Spleen (tissue), 7 donors: ENCODE measurements at regions not wholly inside any gene's neighbourhood (a gene's known extent, or its start where the extent isn't known, plus 50 kb on each side); places are given as distances from the start of the nearest gene placed in this dataset.

Source experiments
- CTCF ChIP-seq, 11 experiments: fragments of 200-600 bp in 7 of 11; fragments of 450-650 bp in 4 of 11; sonication (generic) in 4 of 11; IDR thresholded peaks in 8 of 11; conservative IDR thresholded peaks in 3 of 11; 1 replicate in 7 of 11; 2 replicates in 4 of 11; pipeline versions ENCODE4 v1.4.0 to v1.8.0; 2016 to 2021; ENCODE audit warnings: antibody characterized with exemption in 11 of 11, inconsistent platforms in 4 of 11, mild to moderate bottlenecking in 1 of 11
- POLR2A ChIP-seq, 3 donors: fragments of 450-650 bp; IDR thresholded peaks; one replicate each; pipeline ENCODE4 v1.5.1; 2017; ENCODE audit warnings: antibody characterized with exemption in 3 of 3, mild to moderate bottlenecking in 1 of 3
- donor health status: DM: no; HTN: no; CAD: no; lungs with moderate emphysema.
- donor health status: DM: no; HTN: no; CAD: no.
- donor health status: DM: no; HTN: no; CAD: no.

GRCh38 chr20:19937218-19937617 lies 79.9 kb upstream of the NAA20 start:
- TF ChIP-seq CTCF (IDR thresholded peaks at IDR 0.05 in 8 of 11, conservative IDR thresholded peaks at IDR 0.05 in 3 of 11) (no peak), POLR2A (IDR thresholded peaks at IDR 0.05) (no peak)
